HG03457 (cell line): ENCODE measurements at regions not wholly inside any gene's neighbourhood (a gene's known extent, or its start where the extent isn't known, plus 50 kb on each side); places are given as distances from the start of the nearest gene placed in this dataset.

Source experiments
- ATAC-seq: cut with Tn5 transposase; IDR thresholded peaks from one replicate; pipeline ENCODE4 v1.9.1; 2021; ENCODE audit warnings: moderate number of reproducible peaks; ENCODE audit not compliant: unreplicated experiment

DNA sequence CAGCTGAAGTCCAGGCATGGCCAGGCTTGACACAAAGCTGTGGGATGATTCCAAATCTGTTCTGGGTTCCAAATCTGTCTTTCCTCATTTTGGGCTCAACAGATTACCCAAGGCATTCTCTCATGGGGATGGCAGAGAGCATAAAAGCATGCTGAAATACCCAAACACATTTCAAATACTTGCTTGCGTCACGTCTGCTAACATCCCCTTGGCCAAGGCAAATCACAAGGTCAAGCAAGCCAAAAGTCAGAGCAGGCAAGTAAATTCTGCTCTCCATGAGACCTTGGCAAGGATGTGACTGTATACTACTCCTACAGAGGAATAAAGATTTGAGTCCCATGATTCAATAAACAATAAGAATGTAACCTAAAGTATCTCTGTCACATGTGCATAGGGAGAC is 306.7 kb downstream of the EPB41L4A start:
- no peak for ATAC-seq

- ATAC-seq: no peak
Observed at GRCh38 chr5:112109331-112110007, 309.6 kb downstream of the EPB41L4A start.

- no peak for ATAC-seq
Observed at GRCh38 chr5:112106878-112107277, 312.2 kb downstream of the EPB41L4A start.

- no peak for ATAC-seq
Observed at GRCh38 chr5:112097768-112098167, 321.3 kb downstream of the EPB41L4A start.

DNA sequence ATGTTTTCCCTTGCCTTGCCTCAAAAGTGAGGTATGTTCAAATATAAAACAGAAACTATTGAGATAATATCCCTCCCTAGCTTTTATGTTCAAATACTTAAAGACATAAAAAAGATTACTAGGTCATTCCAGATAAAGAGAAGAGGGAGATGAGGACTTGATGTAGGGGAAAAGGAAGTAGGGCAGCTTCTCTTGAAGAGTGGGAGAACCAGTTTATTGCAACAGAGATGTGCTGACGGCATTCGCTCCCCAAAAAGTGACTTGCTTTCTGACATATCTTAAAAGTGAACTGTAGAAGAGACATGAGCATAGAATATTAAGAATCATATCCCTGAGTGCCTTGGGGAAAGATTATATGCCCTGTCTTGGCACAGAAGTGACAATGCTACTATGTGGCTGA is 330.2 kb upstream of the NREP start:
- ATAC-seq: no peak

- ATAC-seq: no peak
Observed at GRCh38 chr5:112086740-112087139, 329.7 kb upstream of the NREP start.

DNA sequence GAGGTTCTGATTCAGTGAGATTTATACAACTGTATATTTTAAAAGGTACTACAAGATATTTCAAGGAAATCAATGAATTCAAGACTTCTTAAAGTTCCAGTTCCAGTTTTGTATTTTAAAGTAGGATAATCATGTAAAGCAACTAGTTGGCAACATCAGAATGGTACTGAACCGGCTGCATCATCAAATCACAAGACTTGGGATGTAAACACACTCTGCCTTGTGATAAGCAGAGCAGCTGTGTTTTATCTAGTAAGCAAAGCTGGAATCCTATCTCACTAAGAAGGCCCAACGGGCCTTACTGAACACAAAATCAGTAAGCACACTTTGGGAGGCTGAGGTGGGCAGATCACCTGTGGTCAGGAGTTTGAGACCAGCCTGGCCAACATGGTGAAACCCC is 327.2 kb upstream of the NREP start:
- no peak for ATAC-seq

GRCh38 chr5:112083623-112084022 is 326.6 kb upstream of the NREP start:
- ATAC-seq: no peak

DNA sequence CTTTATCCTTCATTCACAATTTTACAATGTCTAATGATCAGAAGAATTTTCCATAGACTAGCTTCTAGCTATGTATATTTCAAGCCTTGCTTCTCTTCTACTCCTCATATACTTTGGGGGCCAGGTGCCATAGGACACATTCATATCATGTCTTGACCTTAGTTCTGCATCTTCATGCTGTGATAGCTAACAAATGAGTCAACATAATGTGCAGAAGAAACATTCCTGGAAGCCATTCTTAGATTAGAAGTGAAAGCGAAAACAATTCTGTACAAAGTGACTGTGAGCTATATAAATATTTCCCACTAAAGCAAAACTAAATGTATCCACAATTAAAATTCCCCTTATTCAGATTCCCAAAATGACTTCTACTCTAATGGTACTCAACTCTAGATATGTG is 320.2 kb upstream of the NREP start:
- ATAC-seq: peak; percentile 77

DNA sequence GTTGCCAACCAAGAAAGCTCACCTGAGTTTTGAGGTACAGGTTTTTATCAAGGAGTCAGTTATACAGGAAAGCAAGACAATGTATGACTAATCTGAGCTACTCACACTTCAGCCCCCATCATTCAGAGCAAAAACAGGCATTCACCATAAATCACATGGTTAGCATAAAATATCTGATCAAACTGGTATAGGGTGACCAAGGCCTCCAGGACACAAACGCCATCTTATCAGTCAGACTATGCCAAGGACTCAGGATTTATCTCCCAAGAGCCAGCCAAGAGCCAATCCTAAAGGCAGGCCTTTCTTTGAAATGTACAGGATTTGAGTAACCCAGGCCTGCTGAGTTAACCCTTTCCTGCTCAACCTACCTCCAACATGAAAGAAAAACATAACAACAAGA is 313.0 kb upstream of the NREP start:
- no peak for ATAC-seq

GRCh38 chr5:112069329-112069728 is 312.3 kb upstream of the NREP start:
- ATAC-seq: no peak

- no peak for ATAC-seq
Observed at GRCh38 chr5:112068593-112068992, 311.6 kb upstream of the NREP start.

DNA sequence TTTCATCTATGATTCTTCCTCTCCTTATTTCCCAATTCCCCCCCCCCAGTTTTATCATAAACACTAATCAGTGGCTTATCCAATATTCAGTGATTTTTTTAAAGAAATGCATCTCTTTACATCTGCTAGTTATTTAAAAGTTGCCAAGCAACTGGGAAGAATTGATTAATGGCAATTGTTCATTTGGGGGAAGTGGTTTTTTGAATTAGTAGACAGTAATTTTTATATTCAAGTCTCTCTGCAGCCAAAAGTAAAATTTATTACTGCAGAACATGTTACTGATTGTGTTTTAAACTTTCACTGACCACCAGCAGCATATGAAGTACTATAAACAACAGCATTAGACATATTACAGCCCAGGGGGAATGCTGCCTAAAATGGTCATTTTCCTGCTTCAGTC is 308.8 kb upstream of the NREP start:
- no peak for ATAC-seq

DNA sequence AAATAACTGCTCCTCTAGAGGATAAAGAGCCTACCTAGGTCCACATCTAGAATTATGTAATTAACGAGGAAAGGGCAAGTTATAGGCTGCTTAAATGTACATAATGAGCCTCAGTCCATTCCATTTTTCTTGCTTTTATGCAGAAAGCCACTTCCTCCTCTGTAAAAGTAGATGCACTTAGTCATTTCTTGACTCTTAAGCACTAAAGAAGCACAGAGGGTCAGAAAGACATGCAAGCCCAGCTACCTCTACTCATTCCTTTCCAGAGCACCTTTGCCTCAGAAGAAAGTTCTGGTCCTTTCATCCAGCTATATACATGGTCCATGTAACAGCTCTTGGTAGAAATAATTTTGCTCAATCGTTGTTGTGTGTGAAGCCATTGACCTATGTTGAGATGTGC is 308.0 kb upstream of the NREP start:
- ATAC-seq: no peak

DNA sequence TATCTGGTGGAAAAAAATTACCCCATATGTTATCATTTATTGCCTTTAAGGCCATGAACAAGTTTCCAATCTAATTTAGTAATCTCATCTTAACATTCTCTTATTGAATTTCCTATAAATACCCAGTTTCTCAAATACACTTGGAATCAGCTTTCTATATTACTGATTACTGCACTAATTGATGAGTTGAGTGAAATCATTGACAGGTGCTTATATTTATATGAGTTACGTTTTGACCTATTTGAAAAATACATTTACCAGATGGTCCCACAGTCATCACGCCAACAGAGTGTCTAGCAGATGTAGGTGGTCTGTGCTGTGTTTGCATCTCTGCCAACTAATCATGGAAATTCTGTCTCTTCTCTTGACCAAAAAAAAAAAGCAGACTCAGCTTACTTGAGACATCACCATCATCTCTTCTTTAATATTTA is 307.3 kb upstream of the NREP start:
- no peak for ATAC-seq

DNA sequence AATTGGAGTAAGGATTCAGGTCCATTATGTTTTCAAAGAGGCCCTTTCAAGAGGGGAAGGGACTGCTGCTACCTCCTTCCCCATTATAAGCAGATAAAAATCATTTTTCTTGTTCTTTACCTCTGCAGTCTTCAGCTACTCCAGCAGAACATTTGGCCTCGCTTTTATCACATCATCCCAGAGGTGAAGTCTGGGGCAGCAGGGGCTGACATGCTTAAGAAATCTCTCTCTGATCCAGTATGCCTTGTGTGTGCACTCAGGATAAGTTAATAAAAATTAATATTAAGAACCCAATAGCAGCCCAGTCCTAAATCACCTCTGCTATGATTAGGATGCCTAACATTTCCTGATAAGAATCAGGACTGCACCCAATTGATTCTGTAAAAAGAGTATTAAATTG is 306.9 kb upstream of the NREP start:
- no peak for ATAC-seq

GRCh38 chr5:112063191-112063590 is 306.2 kb upstream of the NREP start:
- no peak for ATAC-seq

- no peak for ATAC-seq
Observed at GRCh38 chr5:112062181-112062580, 305.2 kb upstream of the NREP start.

DNA sequence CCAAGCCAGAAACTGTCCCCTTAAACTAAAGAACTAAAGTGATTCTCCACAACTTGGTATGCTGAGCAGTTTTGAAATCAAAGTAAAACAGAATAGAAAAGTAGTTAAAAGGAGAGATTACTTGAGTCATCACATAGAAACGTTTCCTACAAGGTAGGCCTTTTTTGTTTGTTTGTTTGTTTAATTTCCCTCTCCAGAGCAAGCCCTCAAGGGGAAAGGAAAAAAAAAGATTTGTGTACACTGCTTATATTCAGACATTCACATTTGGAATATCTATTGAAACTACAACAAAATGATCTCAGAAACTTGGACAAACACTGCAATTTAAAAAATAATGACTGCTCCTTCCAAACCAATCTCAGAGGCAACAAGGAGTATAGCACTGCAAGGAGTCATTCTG is 304.7 kb upstream of the NREP start:
- ATAC-seq: no peak

- ATAC-seq: no peak
Observed at GRCh38 chr5:112059579-112060135, 302.7 kb upstream of the NREP start.

GRCh38 chr5:112049738-112050137 is 292.7 kb upstream of the NREP start:
- ATAC-seq: no peak

DNA sequence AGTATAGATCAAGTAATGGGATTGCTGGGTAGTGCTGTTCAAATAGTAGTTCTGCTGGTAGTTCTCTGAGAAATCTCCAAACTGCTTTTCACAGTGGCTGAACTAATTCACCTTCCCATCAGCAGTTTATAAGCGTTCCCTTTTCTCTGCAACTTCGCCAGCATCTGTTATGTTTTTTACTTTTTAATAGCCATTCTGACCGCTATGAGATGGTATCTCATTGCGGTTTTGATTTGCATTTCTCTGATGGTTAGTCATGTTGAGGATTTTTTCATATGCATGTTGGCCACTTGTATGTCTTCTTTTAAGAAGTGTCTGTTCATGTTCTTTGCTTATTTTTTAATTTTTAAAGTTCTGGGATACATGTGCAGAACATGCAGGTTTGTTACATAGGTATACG is 279.2 kb upstream of the NREP start:
- ATAC-seq: no peak

GRCh38 chr5:112034421-112034979 is 277.5 kb upstream of the NREP start:
- no peak for ATAC-seq
